Keratinocyte (primary cell): ENCODE measurements at regions not wholly inside any gene's neighbourhood (a gene's known extent, or its start where the extent isn't known, plus 50 kb on each side); places are given as distances from the start of the nearest gene placed in this dataset.

Source experiments
- CTCF ChIP-seq, 3 experiments: IDR thresholded peaks in 1 of 3; conservative IDR thresholded peaks in 1 of 3; optimal IDR thresholded peaks in 1 of 3; 2 replicates in 2 of 3; 3 replicates in 1 of 3; pipeline versions ENCODE3 to v1.5.1; 2011; ENCODE audit warnings: low read length in 3 of 3, mild to moderate bottlenecking in 3 of 3, moderate library complexity in 2 of 3, control low read depth in 1 of 3, inconsistent platforms in 1 of 3; ENCODE audit not compliant: insufficient read depth in 2 of 3; ENCODE audit errors: extremely low read depth in 1 of 3
- EZH2 ChIP-seq: IDR thresholded peaks from one replicate; pipeline ENCODE4 v1.6.1; 2012; ENCODE audit warnings: inconsistent platforms, mild to moderate bottlenecking, low read length, moderate library complexity

- TF ChIP-seq CTCF (optimal IDR thresholded peaks at IDR 0.05 in 1 of 3, IDR thresholded peaks at IDR 0.05 in 1 of 3, conservative IDR thresholded peaks at IDR 0.05 in 1 of 3; ENCODE audit: extremely low read depth in 1 of 3, insufficient read depth in 2 of 3, low read length in 3 of 3) (no peak), EZH2 (no peak)
Measured at GRCh38 chr2:220673151-220673874, 898.8 kb downstream of the EPHA4 start.
